NCI-H2107 treated with DMSO at 0.1 percent for 48 hours (cell line): ENCODE measurements at regions not wholly inside any gene's neighbourhood (a gene's known extent, or its start where the extent isn't known, plus 50 kb on each side); places are given as distances from the start of the nearest gene placed in this dataset.

ENCODE experiments used
- DNase-seq: peaks from one replicate; lab custom pipeline; 2025; ENCODE audit not compliant: unreplicated experiment; lab: John Stamatoyannopoulos, UW

GRCh38 chr3:124429129-124429815, 301.0 kb upstream of the UMPS start:
- DNase-seq: peak; percentile 75

GRCh38 chr3:124431331-124431994, 298.8 kb upstream of the UMPS start:
- no peak for DNase-seq

- no peak for DNase-seq
Observed at GRCh38 chr3:124434176-124434575, 296.1 kb upstream of the UMPS start.

GRCh38 chr3:124435467-124435866, 294.8 kb upstream of the UMPS start:
- DNase-seq: no peak

DNA sequence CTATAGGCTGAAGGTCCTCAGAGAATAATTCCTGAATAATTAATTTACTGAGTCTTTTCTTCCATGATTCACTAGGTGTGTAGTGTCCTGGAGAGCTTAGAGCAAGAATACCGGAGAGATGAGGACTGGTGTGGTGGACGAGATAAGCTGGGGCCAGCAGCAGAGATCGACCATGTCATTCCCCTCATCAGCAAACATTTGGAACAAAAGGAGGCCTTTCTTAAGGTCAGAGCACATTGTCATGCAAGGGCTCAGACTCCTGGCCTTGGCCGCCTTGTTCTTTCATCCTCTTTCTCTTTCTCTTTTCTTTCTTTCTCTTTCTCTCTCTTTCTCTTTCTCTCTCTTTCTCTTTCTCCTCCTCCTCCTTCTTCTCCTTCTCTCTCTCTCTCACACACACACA, 291.4 kb upstream of the UMPS start:
- DNase-seq: no peak

DNA sequence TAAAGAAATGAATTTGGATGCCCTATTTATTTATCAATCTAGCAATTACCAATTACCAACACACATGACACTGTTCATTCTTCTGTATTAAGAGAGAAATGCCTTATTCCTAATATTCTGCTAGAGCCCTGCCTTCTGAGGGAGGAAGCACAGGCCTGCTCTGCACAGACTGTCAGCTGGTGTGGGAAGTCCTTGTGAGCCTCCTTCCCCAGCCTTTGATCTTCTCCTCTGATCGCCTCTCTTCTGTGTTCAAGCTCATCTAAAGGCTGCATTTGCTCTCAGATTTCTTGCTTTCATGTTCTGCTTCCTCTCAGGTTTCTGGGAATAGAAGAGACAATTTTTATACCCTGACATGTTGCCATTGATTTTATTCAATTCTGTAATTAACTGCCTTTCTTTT, 290.6 kb upstream of the UMPS start:
- no peak for DNase-seq

DNA sequence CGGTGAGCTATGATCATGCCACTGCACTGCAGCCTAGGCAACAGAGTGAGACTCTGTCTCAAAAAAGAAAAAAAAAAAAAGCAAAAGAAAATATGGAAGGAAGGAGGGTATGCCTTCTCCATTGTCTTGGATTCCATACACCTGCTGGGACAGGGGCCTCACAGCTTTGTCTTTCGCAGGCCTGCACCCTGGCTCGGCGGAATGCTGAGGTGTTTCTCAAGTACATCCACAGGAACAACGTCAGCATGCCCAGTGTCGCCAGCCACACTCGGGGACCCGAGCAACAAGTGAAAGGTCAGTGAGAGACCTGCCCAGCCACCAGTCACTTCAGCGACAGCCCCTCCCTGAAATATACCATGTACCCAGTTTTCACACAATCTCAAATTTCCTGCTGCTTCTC, 288.5 kb upstream of the UMPS start:
- DNase-seq: no peak

DNA sequence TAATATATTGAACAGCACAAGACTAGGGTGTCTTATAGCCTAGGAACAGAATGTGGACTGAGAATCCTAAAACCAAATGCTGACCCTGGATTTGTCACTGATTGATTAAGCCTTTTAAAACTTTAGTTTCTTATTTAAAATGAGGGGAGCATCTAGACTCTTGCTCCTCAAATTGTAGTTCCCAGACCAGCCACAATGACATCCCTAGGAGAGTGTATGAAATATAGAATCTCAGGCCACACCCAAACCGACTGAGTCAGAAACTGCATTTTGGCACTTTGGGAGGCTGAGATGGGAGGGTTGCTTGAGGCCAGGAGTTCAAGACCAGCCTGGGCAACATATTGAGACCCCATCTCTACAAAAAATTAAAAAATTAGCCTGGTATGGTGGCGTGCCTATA, 287.8 kb upstream of the UMPS start:
- no peak for DNase-seq

DNA sequence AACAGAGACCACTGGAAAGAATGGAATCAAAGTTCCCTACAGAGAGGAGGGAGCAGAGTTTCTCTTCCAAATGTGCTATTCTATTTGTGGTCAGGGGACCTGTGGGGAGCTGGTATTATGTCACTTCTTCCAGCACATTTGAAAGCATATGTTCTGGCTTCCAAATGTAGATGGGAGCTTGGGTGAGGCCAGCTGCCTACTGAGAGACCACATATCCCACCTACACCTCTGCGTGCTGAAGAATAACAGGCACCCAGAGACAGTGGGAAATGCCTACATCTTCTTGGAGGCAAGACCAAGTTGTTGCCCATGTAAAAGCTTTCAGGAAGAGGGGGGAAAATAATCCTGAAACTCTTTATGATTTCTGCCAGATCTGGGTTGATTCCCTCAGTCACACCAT, 286.8 kb upstream of the UMPS start:
- DNase-seq: no peak

GRCh38 chr3:124444075-124444474, 286.2 kb upstream of the UMPS start:
- no peak for DNase-seq

- no peak for DNase-seq
Observed at GRCh38 chr3:124444896-124445295, 285.4 kb upstream of the UMPS start.

DNA sequence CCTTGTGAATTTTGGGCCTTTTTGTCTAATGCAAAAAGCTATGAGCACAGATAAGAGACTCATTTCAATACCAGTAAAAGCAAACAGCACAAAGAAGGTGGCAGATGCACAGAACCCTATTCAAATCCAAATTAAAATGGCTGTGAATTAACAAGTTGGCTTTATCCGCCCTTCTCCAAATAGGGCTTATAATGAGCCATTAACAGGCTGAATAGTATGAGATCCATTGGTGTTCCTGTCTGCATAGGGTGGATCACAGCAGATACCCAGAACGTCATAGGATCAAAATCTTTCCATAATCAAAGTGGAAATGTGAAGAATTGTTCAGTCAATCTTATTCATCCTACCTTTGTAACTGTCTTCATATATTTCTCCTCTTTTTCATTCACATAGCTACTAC, 282.4 kb upstream of the UMPS start:
- DNase-seq: no peak

- DNase-seq: no peak
Observed at GRCh38 chr3:124448954-124449353, 281.3 kb upstream of the UMPS start.

DNA sequence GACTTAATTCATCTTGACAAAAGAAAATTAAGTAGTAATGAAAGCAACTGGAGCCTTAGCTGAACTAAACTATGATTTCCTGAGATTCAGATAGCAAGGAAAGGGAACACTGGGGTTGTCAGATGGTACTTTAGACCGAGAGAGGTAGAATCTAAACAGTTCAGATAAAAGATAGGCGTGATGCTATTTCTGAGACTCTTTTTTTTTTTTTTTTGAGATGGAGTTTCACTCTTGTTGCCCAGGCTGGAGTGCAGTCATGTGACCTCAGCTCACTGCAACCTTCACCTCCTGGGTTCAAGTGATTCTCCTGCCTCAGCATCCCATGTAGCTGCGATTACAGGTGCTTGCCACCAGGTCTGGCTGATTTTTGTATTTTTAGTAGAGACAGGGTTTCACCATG, 279.9 kb upstream of the UMPS start:
- no peak for DNase-seq

- DNase-seq: no peak
Observed at GRCh38 chr3:124451630-124452317, 278.5 kb upstream of the UMPS start.

- DNase-seq: no peak
Observed at GRCh38 chr3:124453189-124453588, 277.1 kb upstream of the UMPS start.

DNA sequence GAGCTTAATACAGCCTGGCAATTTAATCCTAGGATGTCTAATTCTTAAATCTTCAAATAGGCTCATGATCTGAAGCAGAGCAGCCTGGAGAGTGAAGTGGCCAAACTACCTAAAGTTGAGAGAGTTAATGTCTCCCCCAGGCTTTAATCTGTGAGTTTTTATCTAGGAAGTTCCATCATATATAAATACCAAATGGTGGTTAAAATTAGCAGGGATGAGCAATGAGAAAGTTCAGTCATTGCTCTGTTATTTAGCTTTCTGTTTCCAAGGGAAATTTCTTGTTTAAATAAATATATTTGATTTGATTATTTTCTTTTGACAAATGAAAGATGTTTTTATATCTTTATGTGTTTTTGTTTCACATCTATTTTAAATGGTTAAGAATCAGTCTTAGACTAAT, 274.4 kb upstream of the UMPS start:
- DNase-seq: no peak

DNA sequence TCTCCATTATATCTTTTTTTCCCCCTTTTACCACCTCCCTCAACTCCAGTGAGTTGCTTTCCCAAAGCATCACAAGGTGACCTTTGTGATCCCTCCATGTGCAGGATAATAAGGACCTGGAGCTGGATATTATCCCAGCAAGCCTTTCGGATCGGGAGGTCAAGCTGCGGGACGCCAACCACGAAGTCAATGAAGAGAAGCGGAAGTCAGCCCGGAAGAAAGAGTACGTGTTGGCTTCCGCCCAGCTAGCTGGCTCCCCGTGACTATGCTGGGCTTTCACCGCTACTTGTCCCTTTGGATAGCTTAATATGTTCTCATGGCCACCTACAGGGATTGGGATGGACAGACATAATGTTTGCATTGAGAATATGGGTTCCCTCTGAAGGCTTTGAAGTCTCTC, 273.7 kb upstream of the UMPS start:
- no peak for DNase-seq

GRCh38 chr3:124459678-124460077, 270.6 kb upstream of the UMPS start:
- DNase-seq: no peak

- no peak for DNase-seq
Observed at GRCh38 chr3:124461126-124461525, 269.1 kb upstream of the UMPS start.

GRCh38 chr3:124461838-124462632, 268.2 kb upstream of the UMPS start:
- no peak for DNase-seq

GRCh38 chr3:124463234-124463633, 267.0 kb upstream of the UMPS start:
- DNase-seq: peak; percentile 12
